Neuronal stem cell (in vitro differentiated cells): ENCODE measurements at regions not wholly inside any gene's neighbourhood (a gene's known extent, or its start where the extent isn't known, plus 50 kb on each side); places are given as distances from the start of the nearest gene placed in this dataset.

Source experiments
- DNase-seq: peaks from one replicate; pipeline ENCODE4 v3.0.0-alpha.2; 2013; ENCODE audit warnings: low spot score
- H2AFZ ChIP-seq: one replicate; pipeline ENCODE4 v1.6.1; 2013; ENCODE audit warnings: mild to moderate bottlenecking, low read length, inconsistent platforms
- H2AK5ac ChIP-seq: 2 replicates; pipeline ENCODE4 v1.6.1; 2013; ENCODE audit warnings: low read depth, mild to moderate bottlenecking, inconsistent platforms, low read length, moderate library complexity, mixed read lengths
- H2BK120ac ChIP-seq: 2 replicates; pipeline ENCODE4 v1.6.1; 2013; ENCODE audit warnings: low read depth, mild to moderate bottlenecking, inconsistent platforms, low read length, moderate library complexity, mixed read lengths
- H2BK12ac ChIP-seq: one replicate; pipeline ENCODE4 v1.6.1; 2013; ENCODE audit warnings: low read length, inconsistent platforms
- H2BK15ac ChIP-seq: 2 replicates; pipeline ENCODE4 v1.6.1; 2013; ENCODE audit warnings: mild to moderate bottlenecking, low read length, inconsistent platforms, mixed read lengths
- H2BK5ac ChIP-seq: one replicate; pipeline ENCODE4 v1.6.1; 2013; ENCODE audit warnings: inconsistent platforms, mild to moderate bottlenecking, low read length, moderate library complexity
- H3K14ac ChIP-seq: one replicate; pipeline ENCODE4 v1.6.1; 2013; ENCODE audit warnings: low read length, inconsistent platforms
- H3K18ac ChIP-seq: 2 replicates; pipeline ENCODE4 v1.6.1; 2013; ENCODE audit warnings: low read length, inconsistent platforms
- H3K23ac ChIP-seq: 2 replicates; pipeline ENCODE4 v1.6.1; 2013; ENCODE audit warnings: low read depth, mild to moderate bottlenecking, mixed read lengths, low read length, inconsistent platforms; ENCODE audit not compliant: poor library complexity
- H3K27ac ChIP-seq: replicated peaks from 3 replicates; pipeline ENCODE4 v1.5.1; 2013; ENCODE audit warnings: low read length, inconsistent platforms
- H3K27me3 ChIP-seq, 3 experiments: 2 replicates each; pipeline ENCODE4 v1.6.1; 2013; ENCODE audit warnings: low read length in 3 of 3, mild to moderate bottlenecking in 2 of 3, inconsistent platforms in 1 of 3, low read depth in 1 of 3, mixed read lengths in 1 of 3, moderate library complexity in 1 of 3; ENCODE audit not compliant: control insufficient read depth in 3 of 3, insufficient read depth in 3 of 3
- H3K36me3 ChIP-seq, 2 donors: replicated peaks in 1 of 2; 2 replicates each; pipeline ENCODE4 v1.6.1; 2013; ENCODE audit warnings: low read length in 2 of 2; ENCODE audit not compliant: control insufficient read depth in 2 of 2, insufficient read depth in 2 of 2
- H3K4ac ChIP-seq: 2 replicates; pipeline ENCODE4 v1.6.1; 2013; ENCODE audit warnings: inconsistent platforms, mild to moderate bottlenecking, low read length, moderate library complexity
- H3K4me1 ChIP-seq, 2 donors: 1 replicate in 1 of 2; 2 replicates in 1 of 2; pipeline ENCODE4 v1.6.1; 2013; ENCODE audit warnings: low read length in 2 of 2, low read depth in 1 of 2; ENCODE audit not compliant: control insufficient read depth in 2 of 2, insufficient read depth in 1 of 2
- H3K4me2 ChIP-seq: one replicate; pipeline ENCODE4 v1.6.1; 2013; ENCODE audit warnings: mild to moderate bottlenecking, low read length, inconsistent platforms; ENCODE audit not compliant: insufficient read depth, poor library complexity, severe bottlenecking
- H3K4me3 ChIP-seq, 2 donors: 2 replicates each; pipeline ENCODE4 v1.5.1; 2013; ENCODE audit warnings: low read length in 2 of 2, mild to moderate bottlenecking in 2 of 2, inconsistent platforms in 1 of 2, moderate library complexity in 1 of 2
- H3K79me1 ChIP-seq: one replicate; pipeline ENCODE4 v1.6.1; 2013; ENCODE audit warnings: low read depth, mild to moderate bottlenecking, inconsistent platforms, low read length, moderate library complexity
- H3K9ac ChIP-seq: one replicate; pipeline ENCODE4 v1.6.1; 2013; ENCODE audit warnings: mild to moderate bottlenecking, low read depth, low read length, inconsistent platforms; ENCODE audit not compliant: poor library complexity
- H3K9me3 ChIP-seq, 2 donors: replicated peaks in 1 of 2; 2 replicates each; pipeline versions ENCODE3 to v1.6.1; 2013; ENCODE audit warnings: low read length in 2 of 2, mild to moderate bottlenecking in 2 of 2, inconsistent platforms in 1 of 2, low read depth in 1 of 2, mixed read lengths in 1 of 2, moderate library complexity in 1 of 2; ENCODE audit not compliant: control insufficient read depth in 2 of 2, insufficient read depth in 1 of 2
- H4K8ac ChIP-seq: one replicate; pipeline ENCODE4 v1.6.1; 2013; ENCODE audit warnings: low read depth, mild to moderate bottlenecking, inconsistent platforms, low read length, moderate library complexity
- H4K91ac ChIP-seq: one replicate; pipeline ENCODE4 v1.6.1; 2013; ENCODE audit warnings: low read length, low read depth, mild to moderate bottlenecking, inconsistent platforms; ENCODE audit not compliant: poor library complexity
- WGBS, 2 donors: extraction: QIAGEN DNeasy Blood & Tissue Kit; methylation state at CpG; one replicate each; pipeline ENCODE4 v1.1.7; 2013; ENCODE audit warnings: missing lambda C conversion rate in 2 of 2, mixed read lengths in 1 of 2; ENCODE audit not compliant: insufficient read length in 2 of 2, insufficient replicate concordance in 1 of 2; ENCODE audit errors: extremely low coverage in 2 of 2; 5-methylcytosine and 5-hydroxymethylcytosine counted together

GRCh38 chr2:207248702-207249377 is 83.1 kb upstream of the KLF7 start:
- no peak for DNase-seq
- Histone ChIP-seq H2BK12ac (no peak overlapping the region), H2BK5ac (no peak overlapping the region), H3K14ac (no peak overlapping the region), H3K36me3 (no peaks in the 10 kb centered on the region), H3K27ac (no peak overlapping the region), H3K27me3 (no peaks in the 10 kb centered on the region), H3K23ac (no peak overlapping the region), H3K4me2 (no peak overlapping the region), H2BK15ac (no peak overlapping the region), H2AK5ac (no peak overlapping the region), H3K4me3 (no peak overlapping the region), H3K4me1 (peaks cover 13 to 26% of the 10 kb centered on the region in 2 donors), H3K18ac (no peak overlapping the region), H2AFZ (no peak overlapping the region), H4K91ac (no peak overlapping the region), H3K9me3 (no peaks in the 10 kb centered on the region), H3K4ac (no peak overlapping the region), H3K79me1 (no peaks in the 10 kb centered on the region), H2BK120ac (no peak overlapping the region), H3K9ac (no peak overlapping the region), H4K8ac (no peak overlapping the region)
- WGBS, 2 donors, result no CpG with 5 or more reads among the region's 4 CpGs

GRCh38 chr2:207251022-207251421 is 85.3 kb upstream of the KLF7 start:
- H3K18ac ChIP-seq, result no peak overlapping the region
- no peak overlapping the region for H3K4me2 ChIP-seq
- H4K8ac ChIP-seq, result no peak overlapping the region
- H3K27me3 ChIP-seq, result no peaks in the 10 kb centered on the region
- H3K14ac ChIP-seq, result no peak overlapping the region
- H3K4me1 ChIP-seq, result peaks cover 14 to 39% of the 10 kb centered on the region in 2 donors
- H2BK12ac ChIP-seq, result no peak overlapping the region
- no CpG with 5 or more reads among the region's 4 CpGs for WGBS, 2 donors
- no peak overlapping the region for H3K4me3 ChIP-seq
- no peak overlapping the region for H2BK15ac ChIP-seq
- no peak overlapping the region for H2AK5ac ChIP-seq
- H2AFZ ChIP-seq, result peak overlapping the region; percentile 72
- H3K9me3 ChIP-seq, result no peaks in the 10 kb centered on the region
- H4K91ac ChIP-seq, result no peak overlapping the region
- H3K23ac ChIP-seq, result no peak overlapping the region
- no peaks in the 10 kb centered on the region for H3K36me3 ChIP-seq
- DNase-seq, result no peak
- no peak overlapping the region for H2BK5ac ChIP-seq
- no peak overlapping the region for H3K4ac ChIP-seq
- no peak overlapping the region for H3K27ac ChIP-seq
- H2BK120ac ChIP-seq, result no peak overlapping the region
- H3K9ac ChIP-seq, result no peak overlapping the region
- no peaks in the 10 kb centered on the region for H3K79me1 ChIP-seq

- H4K8ac ChIP-seq, result no peak overlapping the region
- DNase-seq, result no peak
- peak overlapping the region; percentile 72 for H2AFZ ChIP-seq
- no peak overlapping the region for H3K9ac ChIP-seq
- H2BK12ac ChIP-seq, result no peak overlapping the region
- H3K27ac ChIP-seq, result no peak overlapping the region
- no peak overlapping the region for H3K14ac ChIP-seq
- peaks cover 17 to 44% of the 10 kb centered on the region in 2 donors for H3K4me1 ChIP-seq
- no peaks in the 10 kb centered on the region for H3K9me3 ChIP-seq
- H4K91ac ChIP-seq, result no peak overlapping the region
- H2BK15ac ChIP-seq, result no peak overlapping the region
- no peak overlapping the region for H2BK120ac ChIP-seq
- H3K4me2 ChIP-seq, result no peak overlapping the region
- H3K27me3 ChIP-seq, result no peaks in the 10 kb centered on the region
- H3K4ac ChIP-seq, result no peak overlapping the region
- H3K23ac ChIP-seq, result no peak overlapping the region
- no peak overlapping the region for H3K4me3 ChIP-seq
- H3K36me3 ChIP-seq, result no peaks in the 10 kb centered on the region
- H3K18ac ChIP-seq, result no peak overlapping the region
- no CpG with 5 or more reads among the region's 7 CpGs for WGBS, 2 donors
- H2BK5ac ChIP-seq, result no peak overlapping the region
- H2AK5ac ChIP-seq, result no peak overlapping the region
- no peaks in the 10 kb centered on the region for H3K79me1 ChIP-seq
Observed at GRCh38 chr2:207251573-207252192, 85.9 kb upstream of the KLF7 start.

- DNase-seq, result no peak
- Histone ChIP-seq H2BK12ac (no peak overlapping the region), H3K23ac (no peak overlapping the region), H3K4me1 (peaks cover 19 to 52% of the 10 kb centered on the region in 2 donors), H2BK120ac (no peak overlapping the region), H4K91ac (no peak overlapping the region), H2BK15ac (no peak overlapping the region), H3K27ac (no peak overlapping the region), H3K14ac (no peak overlapping the region), H3K4ac (no peak overlapping the region), H2AFZ (no peak overlapping the region), H3K9me3 (no peaks in the 10 kb centered on the region), H3K18ac (no peak overlapping the region), H3K4me2 (no peak overlapping the region), H4K8ac (no peak overlapping the region), H3K79me1 (no peaks in the 10 kb centered on the region), H3K27me3 (no peaks in the 10 kb centered on the region), H3K36me3 (no peaks in the 10 kb centered on the region), H3K4me3 (no peak overlapping the region), H2BK5ac (no peak overlapping the region), H2AK5ac (no peak overlapping the region), H3K9ac (no peak overlapping the region)
- WGBS, 2 donors, result no CpG with 5 or more reads among the region's 1 CpG
Observed at GRCh38 chr2:207252416-207252815, 86.7 kb upstream of the KLF7 start.
